ENCODE measurements at regions not wholly inside any gene's neighbourhood (a gene's known extent, or its start where the extent isn't known, plus 50 kb on each side); places are given as distances from the start of the nearest gene placed in this dataset.
A peak's percentile ranks its signal among the peaks of the same experiment; 100 is the strongest.
"Not testable (repeated sequence)": the region's sequence is repeated elsewhere in the genome, so short reads cannot be mapped to it uniquely, and the experiment has no call there.

DNA sequence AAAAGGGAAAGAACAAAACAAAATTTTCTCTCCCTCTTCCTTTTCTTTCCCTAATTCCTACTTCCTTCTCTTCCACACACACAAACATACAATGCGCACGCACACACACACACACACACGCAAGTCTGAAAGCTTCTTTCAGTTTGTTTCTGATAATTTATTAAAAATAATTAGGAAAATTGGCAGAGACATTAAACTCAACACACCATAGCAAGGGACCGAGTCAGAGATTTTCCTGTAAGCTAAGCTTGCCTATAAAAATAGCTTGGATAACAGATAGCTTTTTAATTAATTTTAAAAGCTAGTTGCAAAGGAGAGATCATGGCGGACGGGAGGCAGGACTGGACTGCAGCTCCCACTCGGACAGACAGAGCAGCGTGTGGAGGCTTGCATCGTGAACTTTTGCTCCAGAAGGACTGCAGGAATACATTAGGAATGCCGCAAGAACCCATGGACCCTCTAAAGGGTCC lies 92.6 kb upstream of the MAPK10 start:
- Mint-ChIP-seq H3K9me3 (no peaks in the 10 kb centered on the region), H3K27ac (no peak overlapping the region), H3K36me3 (no peaks in the 10 kb centered on the region), H3K4me1 (no peaks in the 10 kb centered on the region), H3K4me3 (no peak overlapping the region), H3K27me3 (peaks cover 10% of the 10 kb centered on the region)
- no peak for DNase-seq

DNA sequence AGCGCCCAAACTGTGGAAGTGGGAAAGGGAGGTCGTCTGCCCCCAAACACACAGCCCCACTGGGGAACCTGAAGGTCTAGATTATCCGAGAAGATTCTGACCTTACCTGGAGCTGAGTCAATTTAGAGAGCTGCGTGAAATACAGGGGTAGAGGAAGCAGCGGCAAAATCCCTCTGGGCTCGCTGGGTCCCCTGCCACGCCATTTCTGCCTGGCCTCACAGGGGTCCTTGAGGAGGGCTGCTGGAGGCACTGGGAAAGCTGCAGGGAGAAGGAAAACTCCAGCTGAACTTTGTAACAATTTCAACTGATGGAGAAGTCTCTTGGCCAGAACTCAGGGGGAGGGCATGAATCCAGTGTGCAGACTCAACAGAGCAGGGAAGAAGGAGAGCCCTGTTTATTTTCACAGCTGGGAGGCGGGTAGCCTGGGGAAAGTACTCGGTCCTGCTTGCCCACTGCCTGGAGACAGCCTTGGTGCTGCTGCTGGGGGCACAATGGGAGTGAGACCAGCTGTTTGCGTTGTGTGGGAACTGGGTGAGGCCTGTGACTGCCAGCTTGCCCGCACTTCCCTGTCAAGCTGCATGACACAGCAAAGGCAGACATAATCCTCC lies 93.2 kb upstream of the MAPK10 start:
- no peaks in the 10 kb centered on the region for H3K36me3 Mint-ChIP-seq
- DNase-seq, result no peak
- H3K27me3 Mint-ChIP-seq, result peaks cover 10% of the 10 kb centered on the region
- no peaks in the 10 kb centered on the region for H3K4me1 Mint-ChIP-seq
- H3K27ac Mint-ChIP-seq, result no peak overlapping the region
- no peak overlapping the region for H3K4me3 Mint-ChIP-seq
- H3K9me3 Mint-ChIP-seq, result no peaks in the 10 kb centered on the region

DNA sequence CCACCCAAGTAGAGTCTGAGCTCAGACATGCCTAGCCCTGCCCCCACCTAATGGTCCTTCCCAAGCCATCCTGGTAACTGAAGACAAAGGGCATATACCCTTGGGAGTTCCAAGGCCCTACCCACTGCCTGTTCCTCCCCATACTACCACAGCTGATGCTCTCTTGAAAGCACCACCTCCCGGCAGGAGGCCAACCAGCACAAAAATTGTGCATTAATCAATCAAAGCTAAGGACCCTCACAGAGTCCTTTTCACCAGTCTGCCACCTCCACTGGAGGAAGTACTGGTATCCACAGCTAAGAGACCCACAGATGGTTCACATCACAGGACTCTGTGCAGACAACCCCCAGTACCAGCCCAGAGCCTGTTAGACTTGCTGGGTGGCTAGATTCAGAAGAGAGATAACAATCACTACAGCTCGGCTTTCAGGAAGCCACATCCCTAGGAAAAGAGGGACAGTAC lies 93.8 kb upstream of the MAPK10 start:
- H3K4me3 Mint-ChIP-seq, H3K9me3 Mint-ChIP-seq, H3K4me1 Mint-ChIP-seq, DNase-seq, H3K36me3 Mint-ChIP-seq, H3K27ac Mint-ChIP-seq: not testable (repeated sequence)
- peaks cover 10% of the 10 kb centered on the region for H3K27me3 Mint-ChIP-seq

DNA sequence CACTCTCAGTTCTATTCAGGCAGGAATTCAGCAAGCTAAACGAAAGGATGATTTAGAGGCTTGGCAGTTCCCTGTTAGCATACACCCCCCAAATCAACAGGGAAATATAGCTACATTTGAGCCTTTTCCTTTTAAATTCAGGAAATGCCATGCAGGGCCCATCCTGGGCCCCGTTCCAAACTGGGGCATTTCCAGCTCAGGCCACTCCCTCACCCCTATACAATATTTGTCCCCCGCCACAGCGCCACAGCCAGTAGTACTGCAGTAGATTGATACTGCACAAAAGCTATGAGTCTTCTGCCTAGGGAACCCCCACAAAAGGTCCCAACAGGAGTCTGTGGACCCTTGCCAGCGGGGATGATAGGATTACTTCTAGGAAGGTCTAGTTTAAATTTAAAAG lies 102.0 kb upstream of the MAPK10 start:
- DNase-seq, result no peak
- Mint-ChIP-seq H3K4me1 (no peaks in the 10 kb centered on the region), H3K9me3 (peaks cover 4% of the 10 kb centered on the region), H3K36me3 (no peaks in the 10 kb centered on the region), H3K4me3 (no peak overlapping the region), H3K27me3 (no peaks in the 10 kb centered on the region), H3K27ac (no peak overlapping the region)

DNA sequence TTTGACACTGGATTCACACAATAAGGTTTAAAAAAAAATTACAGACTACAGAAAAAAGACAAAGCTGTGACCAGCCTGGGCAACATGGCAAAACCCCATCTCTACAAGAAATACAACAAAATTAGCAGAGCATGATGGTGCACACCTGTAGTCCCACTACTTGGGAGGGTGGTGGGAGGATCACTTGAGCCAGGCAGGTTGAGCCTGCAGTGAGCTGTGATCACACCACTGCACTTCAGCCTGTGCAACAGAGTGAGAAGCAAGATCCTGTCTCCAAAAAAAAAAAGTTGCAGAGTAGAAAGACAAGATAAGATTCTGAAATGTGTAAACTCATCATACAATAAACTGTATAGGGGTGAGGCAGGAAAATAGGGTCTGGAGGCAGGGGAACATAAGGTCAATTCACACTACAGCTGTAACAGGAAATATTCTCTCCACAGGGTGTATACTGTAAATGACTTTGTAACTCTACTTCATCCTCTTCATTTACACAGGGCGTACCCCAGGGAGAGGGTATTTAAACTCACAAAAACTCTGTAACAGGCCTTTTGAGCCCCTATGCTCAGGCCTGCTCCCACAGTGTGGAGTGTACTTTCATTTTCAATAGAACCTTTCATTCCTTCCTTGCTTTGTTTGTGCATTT lies 112.6 kb upstream of the MAPK10 start:
- Mint-ChIP-seq H3K4me3 (no peak overlapping the region), H3K27ac (no peak overlapping the region), H3K27me3 (no peaks in the 10 kb centered on the region), H3K36me3 (no peaks in the 10 kb centered on the region), H3K9me3 (no peaks in the 10 kb centered on the region), H3K4me1 (no peaks in the 10 kb centered on the region)
- DNase-seq, result no peak

DNA sequence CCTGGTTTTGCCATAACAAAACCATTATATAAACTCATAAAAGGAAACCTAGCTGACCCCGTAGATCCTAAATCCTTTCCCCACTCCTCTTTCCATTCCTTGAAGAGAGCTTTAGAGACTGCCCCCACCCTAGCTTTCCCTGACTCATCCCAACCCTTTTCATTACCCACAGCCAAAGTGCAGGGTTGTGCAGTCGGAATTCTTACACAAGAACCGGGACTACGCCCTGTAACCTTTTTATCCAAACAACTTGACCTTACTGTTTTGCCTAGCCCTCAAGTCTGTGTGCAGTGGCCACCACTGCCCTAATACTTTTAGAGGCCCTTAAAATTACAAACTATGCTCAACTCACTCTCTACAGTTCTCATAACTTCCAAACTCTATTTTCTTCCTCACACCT lies 116.0 kb upstream of the PTPN13 start:
- not testable (repeated sequence) for H3K27me3 Mint-ChIP-seq, DNase-seq, H3K27ac Mint-ChIP-seq, H3K36me3 Mint-ChIP-seq, H3K9me3 Mint-ChIP-seq, H3K4me1 Mint-ChIP-seq, H3K4me3 Mint-ChIP-seq

DNA sequence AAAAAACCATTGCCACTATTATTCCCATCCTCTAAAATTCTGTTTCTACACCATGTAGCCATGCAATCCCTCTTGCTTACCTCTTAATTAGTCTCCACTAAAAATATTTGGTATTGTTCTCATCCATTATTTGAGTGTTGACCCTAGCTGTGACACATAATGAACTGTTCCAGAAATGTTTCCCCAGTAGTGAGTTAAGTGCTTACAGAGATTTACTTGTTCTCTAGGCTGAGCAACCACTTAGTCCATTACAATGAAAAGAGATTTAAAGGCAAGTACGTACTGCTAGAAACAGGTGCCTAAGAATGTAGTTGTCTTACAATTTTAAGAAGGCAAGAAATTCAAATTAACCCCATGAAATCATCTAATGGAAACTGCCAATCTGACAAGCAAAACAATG lies 112.7 kb upstream of the PTPN13 start:
- H3K27ac Mint-ChIP-seq, result no peak overlapping the region
- H3K4me1 Mint-ChIP-seq, result peaks cover 7% of the 10 kb centered on the region
- DNase-seq, result no peak
- no peak overlapping the region for H3K4me3 Mint-ChIP-seq
- no peaks in the 10 kb centered on the region for H3K36me3 Mint-ChIP-seq
- H3K9me3 Mint-ChIP-seq, result no peaks in the 10 kb centered on the region
- no peaks in the 10 kb centered on the region for H3K27me3 Mint-ChIP-seq

DNA sequence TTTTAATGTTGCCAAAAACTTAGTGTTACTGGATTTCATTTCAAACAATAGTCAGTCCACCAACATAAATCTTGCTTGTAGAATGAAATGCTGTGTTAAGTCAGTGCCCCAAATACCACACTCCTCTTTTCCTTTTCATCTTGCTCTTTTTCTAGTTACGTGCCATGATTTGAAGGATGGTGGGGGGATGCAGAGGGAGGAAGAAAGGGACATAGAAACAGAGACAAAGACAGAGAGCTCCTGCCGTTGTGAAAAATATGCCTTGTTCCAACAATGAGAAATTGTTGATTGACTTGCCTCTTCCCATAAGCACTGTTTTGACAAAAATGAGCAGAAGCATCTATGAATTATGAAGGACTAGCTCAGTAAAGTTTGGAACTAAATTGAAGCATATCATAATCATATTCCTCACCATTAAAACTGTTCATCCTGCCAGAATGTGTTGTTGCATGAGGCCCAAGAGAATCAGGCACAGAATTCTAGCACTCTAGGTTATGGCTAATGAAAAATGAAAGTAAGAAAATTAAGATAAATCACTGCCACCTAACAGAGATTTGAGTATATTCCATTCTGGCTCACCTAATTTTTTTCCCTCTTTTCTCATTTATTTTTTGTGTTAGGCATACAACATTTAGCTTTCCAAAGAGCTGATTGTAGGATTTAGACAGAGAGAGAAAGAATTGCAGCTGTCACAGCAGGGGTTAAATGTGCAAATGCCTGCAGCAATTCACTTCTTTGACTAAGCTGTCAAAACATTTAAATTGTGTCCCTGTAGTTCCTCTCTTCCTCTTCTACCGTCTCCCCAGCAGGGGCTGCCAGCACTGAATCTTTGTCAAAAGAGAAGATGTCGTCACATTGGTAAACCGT lies 111.6 kb upstream of the PTPN13 start:
- Mint-ChIP-seq H3K27me3 (no peaks in the 10 kb centered on the region), H3K4me3 (no peak overlapping the region), H3K27ac (no peak overlapping the region), H3K9me3 (no peaks in the 10 kb centered on the region), H3K4me1 (peaks cover 7% of the 10 kb centered on the region), H3K36me3 (no peaks in the 10 kb centered on the region)
- DNase-seq, result no peak

DNA sequence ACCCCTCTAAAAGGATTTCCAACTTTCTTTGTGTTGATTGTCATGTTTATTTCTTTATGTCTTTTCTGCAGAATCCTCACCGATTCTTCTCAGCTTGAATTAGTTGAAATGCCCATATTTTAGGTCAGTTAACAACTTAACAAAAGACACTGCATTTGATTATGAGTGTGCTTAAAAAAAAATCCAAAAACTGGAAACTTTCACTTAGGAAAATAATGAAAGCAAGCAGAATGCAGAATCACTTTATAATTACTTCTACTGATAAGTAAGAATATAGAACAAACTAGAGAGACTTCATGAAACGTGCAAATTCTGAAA lies 111.0 kb upstream of the PTPN13 start:
- H3K9me3 Mint-ChIP-seq, result no peaks in the 10 kb centered on the region
- H3K27ac Mint-ChIP-seq, result no peak overlapping the region
- no peak overlapping the region for H3K4me3 Mint-ChIP-seq
- DNase-seq, result no peak
- H3K4me1 Mint-ChIP-seq, result peaks cover 7% of the 10 kb centered on the region
- H3K36me3 Mint-ChIP-seq, result no peaks in the 10 kb centered on the region
- no peaks in the 10 kb centered on the region for H3K27me3 Mint-ChIP-seq

DNA sequence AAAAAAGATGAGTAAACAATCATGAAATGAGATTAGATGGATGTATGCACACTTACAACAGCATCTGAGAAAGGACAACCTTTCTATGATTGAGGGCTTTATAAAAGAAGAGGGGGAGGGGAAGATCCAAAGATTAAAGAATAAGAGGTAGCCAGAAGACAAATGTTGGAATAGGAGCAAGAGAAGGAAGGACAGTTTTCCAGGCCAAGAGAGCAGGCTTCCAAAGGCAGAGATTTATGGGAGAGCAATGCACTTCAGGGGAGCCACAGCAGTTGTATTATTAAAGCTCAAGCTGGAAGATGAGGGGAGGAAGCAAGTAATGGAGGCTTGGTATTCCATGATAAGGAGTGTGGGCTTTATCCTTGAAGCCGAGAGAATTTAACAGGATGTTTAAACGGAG lies 110.3 kb upstream of the PTPN13 start:
- Mint-ChIP-seq H3K27ac (peak overlapping the region; percentile 25), H3K4me3 (no peak overlapping the region), H3K27me3 (no peaks in the 10 kb centered on the region), H3K36me3 (no peaks in the 10 kb centered on the region), H3K9me3 (no peaks in the 10 kb centered on the region), H3K4me1 (peaks cover 7% of the 10 kb centered on the region)
- DNase-seq, result no peak

DNA sequence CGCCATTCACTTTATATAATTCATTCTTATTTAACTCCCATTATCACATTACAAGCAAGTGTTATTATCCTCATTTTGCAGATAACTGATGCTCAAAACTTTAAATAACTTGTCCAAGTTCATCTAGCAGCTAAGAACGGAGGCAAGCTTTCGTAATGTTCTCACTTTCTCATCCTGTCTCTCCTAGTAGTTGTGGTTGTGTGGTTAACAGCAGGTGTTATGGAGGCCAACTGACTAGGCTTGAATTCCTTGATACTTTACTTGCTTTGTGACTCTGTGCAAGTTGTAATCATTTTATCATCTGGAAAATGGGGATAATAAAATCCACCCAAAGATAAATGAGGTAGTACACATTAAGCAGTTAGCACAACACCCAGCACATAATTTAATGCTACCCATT lies 109.9 kb upstream of the PTPN13 start:
- Mint-ChIP-seq H3K27me3 (no peaks in the 10 kb centered on the region), H3K36me3 (no peaks in the 10 kb centered on the region), H3K9me3 (no peaks in the 10 kb centered on the region)

DNA sequence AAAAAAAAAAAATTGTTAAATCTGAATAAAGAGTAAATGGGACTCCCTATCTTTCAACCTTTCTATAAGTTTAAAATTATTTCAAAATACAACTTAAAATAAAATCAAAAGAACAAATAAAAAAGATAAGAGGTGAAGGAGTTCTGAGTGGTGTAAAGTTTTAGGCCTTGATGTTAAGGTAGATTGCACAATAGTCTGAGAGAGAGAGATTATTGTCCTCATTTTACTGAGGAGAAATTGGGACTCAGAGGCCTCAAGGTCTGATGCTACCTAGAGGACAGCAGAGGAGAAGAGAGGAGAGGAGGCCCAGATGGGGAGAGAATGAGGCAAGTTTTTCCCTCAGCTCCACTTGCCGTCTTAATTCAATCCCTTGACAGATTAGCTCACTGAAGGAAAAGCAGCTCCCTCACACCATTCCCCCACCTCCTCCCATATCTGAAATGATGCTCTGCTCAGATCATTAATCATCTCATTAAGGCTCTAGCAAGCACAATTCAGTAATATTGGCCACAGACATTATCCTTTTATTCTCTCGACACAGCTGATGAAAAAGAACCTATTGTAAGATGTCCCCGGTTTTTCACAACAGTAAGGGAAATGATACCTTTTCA lies 106.3 kb upstream of the PTPN13 start:
- Mint-ChIP-seq H3K27ac (no peak overlapping the region), H3K9me3 (no peaks in the 10 kb centered on the region), H3K4me1 (peaks cover 3% of the 10 kb centered on the region), H3K4me3 (no peak overlapping the region), H3K36me3 (no peaks in the 10 kb centered on the region), H3K27me3 (no peaks in the 10 kb centered on the region)
- no peak for DNase-seq

More for the DNA sequence above, 109.9 kb upstream of the PTPN13 start:
- DNase-seq, result no peak
- Mint-ChIP-seq H3K27ac (no peak overlapping the region), H3K4me3 (no peak overlapping the region), H3K4me1 (peaks cover 7% of the 10 kb centered on the region)

DNA sequence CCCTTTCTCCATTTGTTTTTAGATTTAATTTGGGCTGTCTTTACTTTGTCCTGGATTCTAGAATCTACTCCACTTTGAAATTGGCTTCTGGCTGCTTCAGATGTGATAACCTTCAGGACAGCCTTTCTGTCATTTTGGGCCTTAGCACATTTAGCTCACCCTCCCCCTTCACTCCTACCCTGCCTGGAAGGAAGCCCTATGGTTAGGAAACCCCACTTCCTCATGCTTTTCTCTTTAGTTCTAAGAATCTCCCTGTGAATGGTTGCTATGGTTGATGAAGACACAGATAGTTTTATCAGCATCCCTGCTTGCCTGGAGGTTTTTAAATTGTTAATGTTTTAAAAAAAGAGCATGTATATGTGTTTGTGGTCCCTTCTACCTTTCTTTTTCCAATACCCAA lies 100.7 kb upstream of the PTPN13 start:
- H3K4me1 Mint-ChIP-seq, result no peaks in the 10 kb centered on the region
- H3K27me3 Mint-ChIP-seq, result no peaks in the 10 kb centered on the region
- no peak for DNase-seq
- H3K36me3 Mint-ChIP-seq, result no peaks in the 10 kb centered on the region
- H3K9me3 Mint-ChIP-seq, result no peaks in the 10 kb centered on the region
- no peak overlapping the region for H3K4me3 Mint-ChIP-seq
- no peak overlapping the region for H3K27ac Mint-ChIP-seq

DNA sequence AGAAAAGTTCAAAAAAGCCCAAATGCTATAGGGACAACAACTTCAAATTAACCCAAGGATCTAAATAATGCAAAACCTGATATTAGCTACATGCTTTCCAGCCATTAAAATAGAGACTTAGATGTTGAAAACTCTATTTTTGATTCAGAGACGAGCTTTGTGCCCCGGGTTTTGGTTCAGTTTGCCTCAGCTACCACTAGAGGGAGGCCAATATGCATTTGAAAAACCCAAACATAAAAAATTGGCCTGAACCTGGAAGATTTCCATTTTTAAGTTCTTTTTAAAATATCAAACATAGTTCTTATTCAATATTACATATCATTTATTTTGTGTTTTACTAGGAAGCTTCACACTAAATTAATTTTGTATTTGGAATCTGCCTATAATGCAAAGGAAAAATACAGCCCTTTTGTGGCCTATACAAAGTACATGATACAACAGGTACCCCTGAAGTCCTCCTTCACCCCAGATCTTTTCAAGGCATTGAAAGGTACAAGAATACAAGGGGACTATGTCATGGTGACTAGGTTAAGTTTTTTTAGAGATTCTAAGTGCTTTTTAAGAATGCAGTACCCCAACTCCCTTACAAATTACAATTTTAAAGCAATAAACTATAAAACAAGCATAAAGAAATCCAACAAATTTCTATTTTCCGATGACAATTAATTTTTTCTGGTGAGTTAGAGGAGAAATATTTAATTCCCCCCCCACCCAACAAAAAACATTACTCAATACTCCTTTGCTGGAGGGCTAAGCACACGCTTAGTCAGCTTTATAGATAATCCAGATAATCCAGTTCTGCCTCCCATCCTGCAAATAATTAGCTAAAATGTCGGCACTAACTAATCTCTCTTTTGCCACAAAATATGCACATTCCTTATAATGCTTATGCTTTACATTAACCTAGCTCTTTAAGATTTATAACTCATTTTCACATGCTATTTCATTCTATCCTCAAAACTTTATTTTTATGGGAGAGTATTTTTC lies 97.7 kb upstream of the PTPN13 start:
- Mint-ChIP-seq H3K4me3 (no peak overlapping the region), H3K27me3 (peaks cover 4% of the 10 kb centered on the region), H3K9me3 (no peaks in the 10 kb centered on the region), H3K4me1 (no peaks in the 10 kb centered on the region), H3K36me3 (no peaks in the 10 kb centered on the region), H3K27ac (no peak overlapping the region)
- peak; percentile 6 for DNase-seq
